OCI-LY7 (cell line): ENCODE measurements at regions not wholly inside any gene's neighbourhood (a gene's known extent, or its start where the extent isn't known, plus 50 kb on each side); places are given as distances from the start of the nearest gene placed in this dataset.
"Not testable (repeated sequence)": the region's sequence is repeated elsewhere in the genome, so short reads cannot be mapped to it uniquely, and the experiment has no call there.

Source experiments
- BruUV-seq: library from RNA; stranded (reverse); fragments of 400-500 nt; replicated peaks from 2 replicates; lab custom pipeline; 2021; lab: Mats Ljungman, UMichigan
- CTCF ChIA-PET: fragments of 300-600 bp; sonication (Branson Sonifier 250); formaldehyde crosslinking; loops from one replicate; lab custom pipeline; 2022; ENCODE audit warnings: antibody characterized with exemption; ENCODE audit not compliant: unreplicated experiment; lab: Charles Lee
- POLR2A ChIA-PET: fragments of 300-600 bp; sonication (Branson Sonifier 250); formaldehyde crosslinking; loops from one replicate; lab custom pipeline; 2022; ENCODE audit warnings: antibody characterized with exemption; lab: Charles Lee
- DNase-seq: peaks from one replicate; pipeline ENCODE4 v3.0.0-alpha.2; 2015; ENCODE audit warnings: low spot score
- H2AFZ ChIP-seq: fragments of 200-600 bp; sonication (generic), shearing (Covaris generic); 2 replicates; pipeline ENCODE4 v1.6.1; 2014; ENCODE audit warnings: mild to moderate bottlenecking, antibody characterized with exemption, low read length, moderate library complexity
- H3K27ac ChIP-seq: fragments of 200-600 bp; sonication (generic); 2 replicates; pipeline ENCODE4 v1.5.1; 2014; ENCODE audit warnings: mixed run types, low read depth, mild to moderate bottlenecking, moderate library complexity, low read length, inconsistent platforms; ENCODE audit not compliant: poor library complexity, severe bottlenecking
- H3K36me3 ChIP-seq: fragments of 200-600 bp; sonication (generic); 2 replicates; pipeline ENCODE4 v1.6.1; 2014; ENCODE audit warnings: mild to moderate bottlenecking, antibody characterized with exemption, low read length, moderate library complexity, mixed read lengths; ENCODE audit not compliant: insufficient read depth
- H3K4me1 ChIP-seq: fragments of 200-600 bp; sonication (generic); 2 replicates; pipeline ENCODE4 v1.5.1; 2014; ENCODE audit warnings: mild to moderate bottlenecking, low read length; ENCODE audit not compliant: insufficient read depth, poor library complexity, severe bottlenecking
- H3K4me2 ChIP-seq: fragments of 200-600 bp; sonication (generic); 2 replicates; pipeline ENCODE4 v1.6.1; 2014; ENCODE audit warnings: mild to moderate bottlenecking, low read length
- H3K4me3 ChIP-seq: fragments of 200-600 bp; sonication (generic); 2 replicates; pipeline ENCODE4 v1.5.1; 2014; ENCODE audit warnings: mild to moderate bottlenecking, low read depth, low read length; ENCODE audit not compliant: poor library complexity, severe bottlenecking
- H3K79me2 ChIP-seq: fragments of 200-600 bp; sonication (generic); 2 replicates; pipeline ENCODE4 v1.6.1; 2016; ENCODE audit warnings: low read depth, mild to moderate bottlenecking, low read length, moderate library complexity, mixed read lengths; ENCODE audit not compliant: insufficient read depth
- H3K9me2 ChIP-seq: fragments of 200-600 bp; sonication (generic); 2 replicates; pipeline ENCODE4 v1.6.1; 2016; ENCODE audit warnings: mild to moderate bottlenecking, low read length, mixed read lengths; ENCODE audit not compliant: insufficient read depth
- H3K9me3 ChIP-seq: fragments of 200-600 bp; sonication (generic); 2 replicates; pipeline ENCODE4 v1.6.1; 2014; ENCODE audit warnings: mild to moderate bottlenecking, mixed run types, low read length, mixed read lengths
- H4K20me1 ChIP-seq: fragments of 200-600 bp; sonication (generic); 2 replicates; pipeline ENCODE4 v1.6.1; 2014; ENCODE audit warnings: mild to moderate bottlenecking, antibody characterized with exemption, low read length, moderate library complexity, mixed read lengths; ENCODE audit not compliant: insufficient read depth
- EZH2phosphoT487 ChIP-seq: fragments of 200-600 bp; sonication (generic); IDR thresholded peaks from 2 replicates; pipeline ENCODE4 v1.6.1; 2018; ENCODE audit warnings: low read depth, borderline replicate concordance, mild to moderate bottlenecking, mixed run types, antibody characterized with exemption, low read length, moderate library complexity, mixed read lengths
- intact Hi-C: fragments of 100-400 bp; cut with micrococcal nuclease; formaldehyde crosslinking; loops from one replicate; pipeline ENCODE4 v1.10.0; 2022; ENCODE audit not compliant: unreplicated experiment
- TF ChIP-seq, protein P1 (sequence below): fragments of 200-600 bp; sonication (generic); conservative IDR thresholded peaks from 2 replicates; pipeline ENCODE4 v1.5.1; 2014; ENCODE audit warnings: mild to moderate bottlenecking, antibody characterized with exemption, low read length, moderate library complexity, mixed read lengths

DNA sequence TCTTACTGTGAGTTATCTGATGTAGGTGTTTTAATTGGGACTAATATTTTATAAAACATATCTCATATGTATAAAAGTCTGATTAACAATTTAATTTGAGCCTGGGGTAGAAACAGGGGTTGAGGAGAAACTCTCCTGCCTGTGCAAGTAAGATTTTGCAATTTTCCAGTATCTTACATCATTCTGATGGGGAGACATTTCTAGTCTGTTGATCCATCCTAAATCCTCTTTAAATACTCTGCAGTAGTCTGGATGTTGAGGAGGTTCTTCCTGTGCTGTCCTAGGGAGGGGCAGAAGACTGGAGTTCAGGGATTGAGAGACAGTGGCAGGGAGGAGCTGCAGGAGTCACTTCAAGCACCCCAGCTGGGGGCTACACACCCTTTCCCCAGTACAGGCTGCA, 287.8 kb downstream of the ADGRD1 start:
- BruUV-seq = no TSS peak
- H3K4me2 ChIP-seq = no peak overlapping the region
- H2AFZ ChIP-seq = no peak overlapping the region
- no peaks in the 10 kb centered on the region; the same call in 1 of the 2 replicates for H3K36me3 ChIP-seq
- no peak overlapping the region for H3K27ac ChIP-seq
- ChIA-PET POLR2A (no interaction called here), CTCF (no interaction called here)
- no peaks in the 10 kb centered on the region for H3K79me2 ChIP-seq
- H3K9me2 ChIP-seq = no peaks in the 10 kb centered on the region
- TF ChIP-seq, protein P1, sequence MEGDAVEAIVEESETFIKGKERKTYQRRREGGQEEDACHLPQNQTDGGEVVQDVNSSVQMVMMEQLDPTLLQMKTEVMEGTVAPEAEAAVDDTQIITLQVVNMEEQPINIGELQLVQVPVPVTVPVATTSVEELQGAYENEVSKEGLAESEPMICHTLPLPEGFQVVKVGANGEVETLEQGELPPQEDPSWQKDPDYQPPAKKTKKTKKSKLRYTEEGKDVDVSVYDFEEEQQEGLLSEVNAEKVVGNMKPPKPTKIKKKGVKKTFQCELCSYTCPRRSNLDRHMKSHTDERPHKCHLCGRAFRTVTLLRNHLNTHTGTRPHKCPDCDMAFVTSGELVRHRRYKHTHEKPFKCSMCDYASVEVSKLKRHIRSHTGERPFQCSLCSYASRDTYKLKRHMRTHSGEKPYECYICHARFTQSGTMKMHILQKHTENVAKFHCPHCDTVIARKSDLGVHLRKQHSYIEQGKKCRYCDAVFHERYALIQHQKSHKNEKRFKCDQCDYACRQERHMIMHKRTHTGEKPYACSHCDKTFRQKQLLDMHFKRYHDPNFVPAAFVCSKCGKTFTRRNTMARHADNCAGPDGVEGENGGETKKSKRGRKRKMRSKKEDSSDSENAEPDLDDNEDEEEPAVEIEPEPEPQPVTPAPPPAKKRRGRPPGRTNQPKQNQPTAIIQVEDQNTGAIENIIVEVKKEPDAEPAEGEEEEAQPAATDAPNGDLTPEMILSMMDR = no peak
- TF ChIP-seq EZH2phosphoT487 = no peak
- H4K20me1 ChIP-seq = no peaks in the 10 kb centered on the region
- no peak overlapping the region for H3K4me3 ChIP-seq
- DNase-seq = no peak
- H3K4me1 ChIP-seq = no peaks in the 10 kb centered on the region
- intact Hi-C loops = no loop called here
- H3K9me3 ChIP-seq = peaks cover 13% of the 10 kb centered on the region

DNA sequence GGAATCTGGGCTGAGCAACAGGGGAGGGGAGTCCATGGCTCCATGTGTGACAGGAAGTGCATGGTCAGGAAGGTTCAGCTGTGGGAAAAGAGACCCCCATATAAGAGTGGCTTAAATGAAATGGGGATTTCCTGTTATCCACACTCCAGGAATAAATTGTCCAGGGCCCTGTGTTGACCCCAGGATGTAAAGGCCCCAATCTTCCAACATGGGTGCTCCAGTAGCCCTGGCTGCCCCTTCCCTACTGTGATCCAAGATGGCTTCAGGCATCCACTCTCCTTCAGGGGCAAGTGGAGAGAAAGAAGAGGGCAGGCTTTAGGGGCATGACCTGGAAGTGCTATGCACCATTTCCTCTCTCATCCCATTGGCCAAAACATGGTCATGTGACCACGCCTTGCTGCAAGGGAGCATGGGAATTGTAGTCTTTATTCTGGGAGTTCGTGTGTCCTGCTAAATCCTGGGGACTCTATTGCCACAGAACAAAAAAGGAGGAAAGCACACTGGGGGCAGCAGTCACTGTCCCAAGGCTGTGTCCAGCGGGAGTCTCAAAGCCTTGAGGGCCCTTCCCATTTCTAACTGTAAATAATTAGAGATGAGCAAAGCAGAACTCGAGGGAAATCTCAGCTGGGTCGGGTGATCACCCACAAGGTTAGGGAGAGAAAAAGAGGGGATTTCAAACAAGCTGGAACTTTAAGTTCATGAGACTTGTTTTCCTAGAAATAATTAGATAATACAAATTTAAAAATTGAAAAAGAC, 289.2 kb downstream of the ADGRD1 start:
- Histone ChIP-seq H3K36me3 (no peaks in the 10 kb centered on the region; the same call in 1 of the 2 replicates), H3K9me2 (no peaks in the 10 kb centered on the region), H3K27ac (no peak overlapping the region), H2AFZ (peak overlapping the region; percentile 84), H3K4me2 (peak overlapping the region; percentile 40), H4K20me1 (no peaks in the 10 kb centered on the region), H3K4me3 (peak overlapping the region; percentile 47), H3K79me2 (no peaks in the 10 kb centered on the region), H3K9me3 (peaks cover 13% of the 10 kb centered on the region), H3K4me1 (no peaks in the 10 kb centered on the region)
- BruUV-seq = no TSS peak
- peak; percentile 80 for DNase-seq
- ChIA-PET POLR2A (no interaction called here), CTCF (no interaction called here)
- intact Hi-C loops = no loop called here
- no peak for TF ChIP-seq EZH2phosphoT487
- TF ChIP-seq, protein P1 = no peak

DNA sequence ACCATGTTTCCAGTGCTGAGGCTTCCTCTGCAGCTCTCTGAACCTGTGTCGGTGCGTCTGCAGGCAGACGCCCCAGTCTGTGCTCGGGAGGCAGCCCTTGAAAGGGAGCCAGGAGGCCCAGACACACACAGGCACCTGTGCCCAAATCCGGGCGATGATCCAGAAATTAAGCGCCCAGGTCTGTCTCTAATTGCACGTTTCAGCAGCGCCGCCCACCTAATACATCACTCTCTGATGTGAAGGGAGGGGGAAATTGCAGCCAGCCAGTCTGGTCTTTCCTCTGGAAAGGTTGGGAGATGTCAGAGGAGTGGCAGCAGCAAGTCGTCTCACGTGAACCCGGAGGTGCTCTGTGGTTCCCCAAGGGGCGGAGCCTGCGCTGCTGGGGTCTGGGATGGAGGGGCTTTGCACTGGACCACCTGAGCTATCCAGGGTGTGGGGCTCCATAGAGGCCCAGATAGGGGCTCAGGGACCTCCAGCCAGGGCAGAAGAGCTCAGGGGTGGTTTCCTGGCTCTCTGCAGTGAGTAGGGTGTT, 290.5 kb downstream of the ADGRD1 start:
- H3K4me3 ChIP-seq, intact Hi-C loops, CTCF ChIA-PET, H3K9me2 ChIP-seq, DNase-seq, BruUV-seq, H4K20me1 ChIP-seq, H3K4me1 ChIP-seq, H3K79me2 ChIP-seq, H3K27ac ChIP-seq, H3K36me3 ChIP-seq, POLR2A ChIA-PET, H2AFZ ChIP-seq, H3K4me2 ChIP-seq: not testable (repeated sequence)
- peaks cover 13% of the 10 kb centered on the region for H3K9me3 ChIP-seq

DNA sequence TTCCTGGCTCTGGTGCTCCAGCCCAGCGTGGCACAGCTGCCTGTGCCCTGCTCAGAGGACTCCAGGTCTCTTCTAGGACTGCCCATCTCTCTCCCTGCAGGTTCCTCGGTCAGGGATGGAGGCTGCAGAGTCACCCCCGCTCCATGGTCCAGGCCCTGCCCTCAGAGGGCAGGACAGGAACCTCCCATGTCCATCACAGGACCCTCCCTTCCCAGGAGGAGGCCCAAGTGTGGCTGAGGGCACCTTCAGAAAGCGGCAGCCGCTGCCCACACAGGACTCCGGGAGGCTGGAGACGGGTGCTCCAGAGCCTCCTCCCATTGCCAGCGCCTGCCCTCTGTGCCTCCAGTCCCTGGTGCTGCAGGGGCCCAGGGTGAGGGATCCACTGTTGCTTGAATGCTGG, 291.5 kb downstream of the ADGRD1 start:
- H3K4me3 ChIP-seq, intact Hi-C loops, CTCF ChIA-PET, DNase-seq, H4K20me1 ChIP-seq, BruUV-seq, H2AFZ ChIP-seq, POLR2A ChIA-PET, H3K27ac ChIP-seq, H3K79me2 ChIP-seq, H3K9me2 ChIP-seq, H3K4me1 ChIP-seq, H3K4me2 ChIP-seq, H3K36me3 ChIP-seq: not testable (repeated sequence)
- H3K9me3 ChIP-seq = peaks cover 13% of the 10 kb centered on the region
